HG03469 (cell line): ENCODE measurements at regions not wholly inside any gene's neighbourhood (a gene's known extent, or its start where the extent isn't known, plus 50 kb on each side); places are given as distances from the start of the nearest gene placed in this dataset.

Experiments
- ATAC-seq: cut with Tn5 transposase; IDR thresholded peaks from one replicate; pipeline ENCODE4 v1.9.1; 2021; ENCODE audit warnings: mild to moderate bottlenecking, moderate library complexity, moderate number of reproducible peaks; ENCODE audit not compliant: unreplicated experiment

DNA sequence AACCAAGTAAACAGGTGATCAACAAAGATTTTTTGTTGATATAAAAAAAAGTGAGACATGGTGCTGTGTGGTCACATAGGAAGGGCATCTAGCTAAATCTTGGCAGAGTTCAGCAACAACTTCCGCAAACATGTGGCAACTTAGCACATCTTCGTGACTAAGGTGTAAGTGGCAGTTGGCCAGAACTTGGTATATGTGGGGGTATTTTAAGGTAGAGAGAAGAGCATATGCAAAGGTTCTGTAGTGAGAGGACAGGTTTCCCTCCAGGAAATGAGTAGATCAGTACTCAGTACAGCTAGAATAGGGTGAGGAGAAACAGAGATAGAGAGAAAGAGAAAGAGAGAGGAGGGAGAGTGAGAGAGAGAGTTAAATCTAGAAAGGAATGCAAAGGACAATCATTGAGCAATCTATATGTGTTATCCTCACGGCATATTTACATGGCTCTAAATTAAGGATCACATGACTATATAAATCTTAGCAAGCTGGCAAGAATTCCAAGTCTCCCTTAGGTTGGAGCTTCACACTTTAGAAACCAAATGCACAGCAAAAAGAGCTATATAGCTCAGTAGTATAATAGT, 227.7 kb upstream of the HMGA2 start:
- ATAC-seq: no peak

DNA sequence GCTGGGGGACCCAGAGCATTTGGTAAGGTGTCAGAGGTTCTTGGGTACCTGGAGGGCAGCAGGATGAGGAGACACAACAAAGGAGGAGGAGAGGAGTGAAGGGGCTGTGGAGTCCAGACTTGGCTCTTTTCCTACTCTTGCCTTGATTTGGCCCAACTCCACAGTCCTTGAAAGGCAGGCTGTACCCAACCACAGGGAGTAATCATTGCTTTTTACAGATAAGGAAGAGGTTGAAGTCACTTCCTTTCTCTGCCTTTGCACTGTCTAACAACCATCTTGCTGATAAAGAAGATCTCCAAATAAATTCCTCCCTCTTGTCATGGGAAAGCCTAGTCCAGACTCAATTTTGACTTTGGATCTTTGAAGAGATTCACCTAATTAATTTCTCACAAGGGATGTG, 226.8 kb upstream of the HMGA2 start:
- no peak for ATAC-seq

DNA sequence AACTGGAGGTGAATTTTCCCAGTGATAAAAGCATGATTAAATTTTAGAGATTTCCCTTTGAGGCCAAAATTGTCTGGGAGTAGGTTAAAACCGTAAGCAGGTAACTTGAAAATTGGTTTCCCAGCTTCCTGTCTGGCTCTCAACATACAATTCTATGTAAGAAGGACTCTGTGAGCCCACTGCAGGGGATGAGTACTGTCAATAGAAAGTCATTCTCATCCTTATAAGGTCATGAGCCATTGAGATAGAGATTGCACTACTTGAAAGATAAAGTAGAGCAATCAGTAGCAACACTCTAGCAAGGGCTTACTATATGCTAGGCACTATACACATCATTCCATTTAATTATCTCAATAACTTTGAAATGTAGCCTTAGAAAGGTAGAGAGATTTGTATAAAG, 225.6 kb upstream of the HMGA2 start:
- no peak for ATAC-seq

DNA sequence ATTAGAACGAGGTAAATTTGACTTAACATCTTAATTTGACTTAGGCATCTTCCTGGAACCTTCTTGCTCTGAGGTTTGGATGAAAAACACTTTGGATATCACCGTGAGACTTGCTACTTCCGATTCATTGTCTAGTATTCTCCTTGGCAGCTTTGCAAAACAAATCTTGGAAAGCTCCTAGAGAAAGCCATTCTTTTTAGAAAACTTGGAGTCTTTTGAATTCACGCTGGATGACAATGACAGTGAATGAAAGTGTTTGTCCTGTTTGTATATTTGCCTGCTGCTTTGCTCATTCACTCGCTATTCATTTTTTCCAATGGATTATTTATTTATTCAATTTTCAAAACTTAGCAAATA, 222.1 kb upstream of the HMGA2 start:
- ATAC-seq: no peak

DNA sequence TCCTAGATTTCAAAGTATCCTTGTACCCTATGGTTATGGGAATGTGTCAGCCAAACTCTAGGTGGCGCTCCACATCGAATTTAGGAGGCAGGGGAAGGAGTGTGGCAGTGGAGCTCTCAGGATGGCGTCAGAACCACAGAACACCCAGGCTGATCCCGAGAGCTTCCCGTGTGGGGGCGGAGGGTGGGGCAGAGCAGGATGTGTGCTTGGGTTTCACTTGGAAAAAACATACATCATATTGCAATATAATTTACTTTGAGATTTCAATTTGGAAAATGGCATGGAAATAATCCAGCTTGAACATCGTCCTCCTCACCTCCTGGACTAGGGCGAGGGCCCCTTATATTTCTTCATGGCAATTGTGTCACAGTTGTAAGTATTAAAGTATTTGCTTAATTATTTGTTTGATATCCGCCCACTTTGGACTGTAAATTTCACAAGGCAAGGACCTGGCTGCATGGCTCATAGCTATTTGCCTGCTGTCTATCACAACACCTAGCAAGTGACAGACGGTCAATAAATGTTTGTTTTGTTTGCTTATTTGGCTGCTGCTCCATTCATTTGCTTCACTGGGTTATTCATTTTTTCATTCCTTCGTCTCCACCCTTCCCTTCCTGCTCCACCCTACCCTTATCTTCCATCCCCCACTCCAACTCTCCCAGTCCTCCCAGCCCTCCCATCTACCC, 221.5 kb upstream of the HMGA2 start:
- ATAC-seq: no peak

DNA sequence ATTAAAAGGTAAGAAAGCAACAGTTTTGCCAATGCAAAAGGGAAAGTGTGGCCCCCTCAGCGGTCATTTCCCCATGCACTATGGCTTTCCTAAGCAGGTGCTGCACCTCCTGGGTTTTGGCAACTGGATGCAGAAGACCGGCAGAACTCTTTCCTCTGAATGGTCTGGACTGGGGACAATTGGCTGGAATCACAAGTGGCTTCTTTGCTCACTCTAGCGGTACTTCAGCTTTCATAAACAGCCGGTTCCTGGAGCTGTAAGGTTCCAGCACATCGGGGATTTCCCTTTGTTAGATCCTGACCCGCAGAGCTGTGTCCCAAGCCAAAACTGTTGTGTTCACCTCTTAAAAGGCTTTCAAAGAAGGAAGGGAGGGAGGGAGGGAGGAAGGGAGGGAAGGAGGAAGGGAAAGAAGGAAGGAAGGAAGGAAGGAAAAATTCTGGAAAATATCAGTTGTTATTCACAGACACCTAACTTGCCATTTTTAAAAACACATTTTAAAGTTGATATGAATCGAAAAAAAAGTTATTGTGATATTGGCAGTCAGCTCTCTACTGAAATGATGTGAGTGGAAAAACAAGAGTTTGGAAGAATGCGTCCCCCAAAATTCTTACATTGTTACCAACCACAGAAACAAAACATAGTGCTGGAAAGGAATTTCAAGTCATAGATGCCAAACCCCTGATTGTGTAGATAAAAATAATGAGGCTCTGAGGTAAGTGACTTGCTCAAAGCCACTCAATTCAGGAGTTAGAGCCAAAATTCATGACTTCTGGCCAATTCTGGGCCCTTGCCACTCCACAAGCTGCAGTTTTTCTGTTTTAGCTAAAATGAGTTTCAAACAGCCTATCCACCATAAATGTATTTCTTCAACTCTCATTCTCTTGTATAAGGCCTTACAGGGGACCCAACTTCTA, 220.6 kb upstream of the HMGA2 start:
- ATAC-seq: no peak

DNA sequence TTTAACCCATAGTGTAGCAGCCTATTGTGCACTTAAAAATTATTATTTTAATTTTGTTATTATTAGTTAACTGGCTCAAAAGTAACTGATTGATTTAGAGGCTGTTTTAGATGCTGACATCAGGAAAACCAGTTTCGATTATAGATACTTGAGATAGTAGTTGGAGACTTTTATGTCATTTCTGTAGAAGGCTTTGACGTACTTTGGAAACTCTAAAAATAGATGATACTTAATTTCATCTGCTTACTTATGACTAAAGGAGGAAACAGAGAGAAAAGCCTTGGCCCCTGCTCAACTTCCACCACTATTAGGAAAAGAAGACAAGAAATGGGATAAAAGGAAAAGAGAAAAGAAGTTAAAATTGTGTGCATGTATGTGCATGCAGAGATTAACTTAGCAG, 219.3 kb upstream of the HMGA2 start:
- ATAC-seq: no peak

DNA sequence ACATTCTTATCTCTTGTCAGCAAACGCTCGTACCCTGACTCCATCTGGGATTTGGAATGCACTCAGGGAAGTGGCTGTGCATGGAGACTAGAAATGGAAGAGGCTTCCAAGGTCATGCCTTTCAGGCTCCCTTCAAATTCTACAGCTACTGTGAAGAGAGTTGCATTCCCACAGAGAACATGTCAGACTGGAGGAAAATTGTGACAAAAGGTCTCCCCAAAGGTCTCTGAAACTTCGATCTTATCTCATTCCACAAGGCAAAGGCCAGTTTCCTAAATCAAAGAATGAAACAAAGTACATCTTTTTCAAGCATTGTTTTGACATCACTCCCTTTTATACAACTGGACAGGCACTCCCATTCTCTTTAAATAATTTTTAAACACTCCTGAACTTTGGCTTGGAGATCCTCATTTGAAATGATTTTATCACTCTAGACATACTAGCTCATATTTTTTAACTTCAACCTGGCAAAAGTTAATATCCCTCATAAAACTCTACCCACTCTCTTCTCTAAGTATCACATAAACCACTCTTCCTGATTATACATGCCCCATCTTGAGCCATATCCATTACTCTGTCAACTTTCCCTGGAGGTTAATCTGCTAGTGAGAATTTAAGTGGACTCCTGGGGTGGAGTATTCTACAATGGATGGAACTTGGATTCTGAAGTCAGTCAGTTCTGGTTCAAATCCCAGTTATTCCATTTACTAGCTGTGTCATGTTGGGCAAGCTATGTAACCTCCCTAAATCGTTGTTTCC, 218.1 kb upstream of the HMGA2 start:
- no peak for ATAC-seq

DNA sequence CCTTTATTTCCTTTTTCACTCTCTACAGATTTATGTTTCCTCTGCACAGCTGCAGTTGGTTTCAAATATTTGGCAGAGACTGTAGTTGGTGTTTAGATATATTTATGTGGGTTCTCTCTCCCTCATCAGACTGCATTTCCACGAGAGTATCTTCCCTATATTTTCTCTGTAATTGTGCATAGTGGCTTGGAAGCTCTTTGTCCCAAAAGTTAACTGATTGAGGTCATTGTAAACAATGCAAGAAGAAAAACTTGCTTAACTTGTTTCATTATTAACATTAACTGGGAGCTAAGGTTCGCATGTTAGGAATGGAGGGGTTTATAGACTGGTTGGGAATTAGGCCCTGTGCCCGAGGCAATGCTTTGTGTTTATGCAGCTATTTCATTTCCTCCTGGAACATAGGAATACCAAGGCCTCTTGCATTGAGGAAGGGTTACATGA, 216.9 kb upstream of the HMGA2 start:
- ATAC-seq: no peak

DNA sequence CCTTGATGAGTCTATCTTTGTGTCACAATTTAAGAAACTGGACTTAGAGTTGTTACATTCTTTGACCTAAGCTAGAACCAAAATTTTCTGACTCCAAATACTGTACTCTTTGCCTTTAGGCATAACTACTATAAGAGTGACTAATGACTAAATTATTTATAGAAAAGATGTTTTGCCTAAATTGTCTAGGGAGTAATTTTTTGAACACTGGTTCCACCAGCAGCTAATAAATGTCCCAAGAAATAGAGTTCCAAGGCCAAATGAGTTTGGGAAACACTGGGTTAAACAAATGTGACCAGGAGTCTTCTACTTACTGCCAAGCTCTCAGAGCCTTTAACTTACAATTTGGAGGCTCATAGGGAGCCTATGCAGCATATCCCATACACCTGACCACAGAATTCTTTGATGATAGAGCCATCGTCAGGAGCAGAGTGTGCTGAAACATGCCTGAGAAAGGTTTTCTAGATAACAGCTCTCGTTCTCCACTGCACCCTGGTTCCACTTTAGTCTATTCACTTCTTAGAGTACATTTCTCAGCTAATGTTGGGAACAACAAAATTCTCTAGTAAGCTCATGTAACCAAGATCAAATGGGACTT, 215.9 kb upstream of the HMGA2 start:
- ATAC-seq: no peak

DNA sequence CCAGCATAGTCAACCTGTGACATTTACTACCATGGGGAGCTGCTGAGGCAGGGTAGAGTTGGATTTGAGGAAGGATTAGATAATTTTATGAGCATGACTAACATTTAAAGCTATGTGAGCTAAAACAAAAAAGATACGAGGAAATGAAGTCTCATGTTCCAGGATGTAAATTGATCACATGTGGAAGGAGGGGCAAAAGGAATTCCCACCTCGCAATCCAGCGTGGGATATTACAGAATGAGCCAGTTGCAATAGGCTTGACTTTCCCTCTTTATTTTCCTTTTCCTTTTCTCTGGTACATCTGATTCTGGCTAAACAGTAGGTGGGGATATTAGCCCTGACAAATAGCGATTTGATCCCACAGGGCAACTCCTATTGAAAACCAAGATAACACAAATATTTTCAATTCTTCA, 214.9 kb upstream of the HMGA2 start:
- no peak for ATAC-seq

DNA sequence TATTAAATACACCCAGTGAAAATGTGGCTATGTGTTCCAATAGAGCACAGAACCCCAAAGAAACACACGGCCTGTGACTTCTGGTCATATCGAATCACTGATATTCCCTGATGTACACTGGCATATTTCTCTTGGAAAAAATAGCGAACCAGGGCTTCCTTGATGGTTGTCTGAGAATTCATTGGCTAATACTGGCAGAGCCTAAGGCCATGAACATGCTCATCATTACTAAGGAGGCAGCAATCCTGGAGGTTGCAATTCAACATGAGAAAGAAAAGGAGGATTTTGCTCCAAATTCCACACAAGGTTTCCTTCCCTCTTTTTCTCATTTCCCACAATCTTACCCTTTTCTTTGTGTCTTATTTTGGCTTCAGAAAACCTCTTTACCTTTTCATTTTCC, 212.9 kb upstream of the HMGA2 start:
- no peak for ATAC-seq

DNA sequence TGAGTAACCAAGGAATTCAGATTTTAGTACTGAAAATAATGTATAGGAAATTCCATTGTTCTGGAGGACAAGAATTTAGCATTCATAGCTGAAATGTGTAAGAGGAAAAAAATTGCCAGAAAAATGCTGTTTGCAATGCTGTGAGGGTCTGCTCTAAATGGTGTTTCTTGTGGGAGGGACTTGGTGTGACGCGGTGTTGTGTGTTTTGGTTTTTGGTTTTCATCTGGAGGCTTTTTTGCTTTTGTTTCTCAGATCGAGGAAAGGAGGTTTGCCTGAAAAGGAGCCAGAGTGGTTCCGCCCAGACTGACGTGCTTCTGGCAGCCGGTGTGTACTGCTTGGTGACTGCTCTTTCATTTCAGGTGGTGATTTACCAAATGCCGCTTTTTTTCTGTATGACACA, 211.8 kb upstream of the HMGA2 start:
- no peak for ATAC-seq

DNA sequence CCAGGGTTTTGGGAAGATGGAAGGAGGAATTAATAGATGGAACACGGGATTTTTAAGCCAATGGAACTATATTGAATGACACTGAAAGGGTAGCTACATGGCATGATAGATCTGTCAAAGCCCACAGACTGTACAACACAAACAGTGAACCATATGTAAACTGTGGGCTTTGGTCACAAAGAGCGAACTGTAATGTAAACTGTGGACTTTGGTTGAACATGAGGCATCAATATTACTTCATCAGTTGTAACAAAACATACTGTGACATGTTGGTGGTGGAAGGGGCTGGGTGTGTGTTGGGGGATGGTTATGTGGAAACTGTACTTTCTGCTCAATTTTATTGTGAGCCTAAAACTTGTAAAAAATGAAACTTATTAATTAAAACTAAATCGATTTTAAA, 210.6 kb upstream of the HMGA2 start:
- ATAC-seq: no peak

DNA sequence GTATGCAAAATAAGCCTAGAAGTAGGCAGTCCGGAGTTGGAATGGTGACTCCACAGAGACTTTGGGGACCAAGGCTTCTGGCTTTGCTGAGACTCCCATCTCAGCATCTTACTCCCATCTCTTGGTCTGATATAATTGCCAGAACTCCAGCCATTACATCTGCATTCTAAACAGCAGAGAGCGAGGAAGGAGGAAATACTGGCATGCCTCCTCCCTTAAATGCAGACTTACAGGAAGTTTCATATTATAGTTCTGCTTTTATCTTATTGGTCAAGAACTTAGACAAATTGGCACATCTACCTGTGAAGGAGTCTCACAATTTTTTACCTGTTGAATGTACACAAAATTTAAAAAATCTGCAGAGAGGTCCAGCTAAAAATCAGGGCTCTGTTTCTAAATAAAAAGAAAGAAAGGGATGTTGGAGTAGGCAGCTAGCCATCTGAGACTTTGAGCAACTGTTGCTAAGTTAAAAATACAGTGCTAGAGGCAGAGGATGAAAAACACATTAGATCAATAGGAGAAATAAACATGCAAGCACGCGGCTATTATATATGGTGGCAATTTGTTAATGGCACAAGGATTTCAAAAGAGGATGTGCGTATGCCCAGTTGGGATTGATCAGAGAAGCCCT, 209.9 kb upstream of the HMGA2 start:
- no peak for ATAC-seq

DNA sequence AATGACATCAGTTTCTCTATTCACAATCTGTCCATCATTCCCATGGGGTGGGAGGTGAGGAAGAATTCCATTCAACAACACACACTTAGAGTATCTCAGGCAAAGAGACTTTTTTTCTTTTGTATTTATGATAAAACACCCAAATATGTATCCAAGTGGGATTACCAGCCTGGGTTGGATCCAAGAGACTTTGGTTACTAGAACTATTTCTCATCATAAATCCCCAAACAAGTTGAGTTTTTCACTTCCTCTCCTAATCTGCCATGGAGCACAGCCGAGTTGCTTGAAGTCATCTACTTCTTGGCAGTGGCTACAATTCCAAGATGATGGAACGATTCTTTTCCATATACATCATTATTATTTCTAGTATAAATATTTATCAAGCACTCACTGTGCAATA, 209.2 kb upstream of the HMGA2 start:
- no peak for ATAC-seq

DNA sequence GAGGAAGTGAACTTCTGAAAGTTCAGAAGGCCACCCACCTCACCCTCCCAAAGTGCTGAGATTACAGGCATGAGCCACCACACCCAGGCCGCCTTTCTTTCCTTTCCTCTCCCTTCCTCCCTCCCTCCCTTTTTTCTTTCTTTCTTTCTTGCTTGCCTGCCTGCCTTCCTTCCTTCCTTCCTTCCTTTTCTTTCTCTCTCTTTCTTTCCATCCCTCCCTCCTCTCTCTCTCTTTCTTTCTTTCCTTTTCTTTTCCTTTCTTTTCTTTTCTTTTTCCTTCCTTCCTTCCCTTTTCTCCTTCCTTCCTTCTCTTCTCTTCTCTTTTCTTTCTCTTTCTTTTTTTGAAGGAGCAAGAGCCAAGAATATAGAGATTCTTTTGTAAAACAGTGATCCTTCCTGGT, 208.3 kb upstream of the HMGA2 start:
- ATAC-seq: no peak

DNA sequence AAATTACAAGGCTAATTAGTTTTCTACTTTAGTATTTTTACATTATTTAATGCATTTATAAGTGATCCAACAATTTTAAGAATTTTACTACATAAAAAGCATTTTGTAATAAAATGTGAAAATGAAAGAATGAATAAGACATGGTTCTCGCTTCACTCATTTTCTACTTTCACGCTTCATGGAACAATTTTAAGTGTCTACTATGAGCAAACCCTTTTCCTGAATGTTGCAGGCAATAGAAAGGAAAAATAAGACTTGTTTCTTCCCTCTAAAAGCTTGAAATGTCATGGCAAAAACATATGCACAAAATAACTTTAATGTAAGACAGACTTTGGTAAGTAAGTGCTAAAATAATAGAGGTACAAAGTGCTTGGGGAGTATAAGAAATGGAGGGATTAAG, 205.7 kb upstream of the HMGA2 start:
- ATAC-seq: no peak

DNA sequence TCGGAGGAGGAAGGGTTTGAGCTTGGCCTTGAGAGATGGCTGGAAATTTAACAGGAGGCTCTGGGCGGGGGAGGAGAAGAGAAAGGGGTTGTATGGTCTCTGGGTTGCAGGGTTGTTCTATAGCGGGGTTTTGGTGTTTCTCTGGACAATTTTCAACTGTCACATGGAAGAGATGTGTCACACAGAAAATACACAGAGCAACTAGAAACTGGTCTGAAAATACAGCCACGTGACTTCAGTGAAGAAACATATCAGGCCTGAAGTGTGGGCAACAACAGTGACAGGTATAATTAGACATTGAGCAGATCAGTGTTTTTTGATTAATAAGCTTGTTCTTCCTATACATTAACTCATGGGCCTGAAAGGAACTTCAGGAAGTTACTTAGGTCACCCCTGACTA, 205.3 kb upstream of the HMGA2 start:
- ATAC-seq: no peak

DNA sequence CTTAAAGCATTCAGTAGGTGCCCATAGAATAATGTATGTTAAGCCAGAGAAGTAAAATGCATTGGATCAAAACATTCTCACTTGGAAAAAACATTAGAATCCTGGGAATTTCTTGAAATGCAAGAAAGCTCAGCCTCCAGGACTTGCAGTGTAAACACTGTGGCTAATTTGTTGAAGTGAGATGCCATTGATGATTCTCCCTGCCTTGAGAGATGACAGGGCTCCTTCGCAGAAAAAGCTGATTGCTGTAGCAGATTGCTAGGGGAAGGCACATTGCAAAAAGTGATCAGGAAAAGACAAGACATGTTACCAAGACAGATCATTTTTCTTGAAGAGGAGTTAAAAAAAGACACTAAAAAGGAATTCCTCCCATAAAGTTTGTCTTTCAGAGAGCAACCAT, 204.2 kb upstream of the HMGA2 start:
- no peak for ATAC-seq

DNA sequence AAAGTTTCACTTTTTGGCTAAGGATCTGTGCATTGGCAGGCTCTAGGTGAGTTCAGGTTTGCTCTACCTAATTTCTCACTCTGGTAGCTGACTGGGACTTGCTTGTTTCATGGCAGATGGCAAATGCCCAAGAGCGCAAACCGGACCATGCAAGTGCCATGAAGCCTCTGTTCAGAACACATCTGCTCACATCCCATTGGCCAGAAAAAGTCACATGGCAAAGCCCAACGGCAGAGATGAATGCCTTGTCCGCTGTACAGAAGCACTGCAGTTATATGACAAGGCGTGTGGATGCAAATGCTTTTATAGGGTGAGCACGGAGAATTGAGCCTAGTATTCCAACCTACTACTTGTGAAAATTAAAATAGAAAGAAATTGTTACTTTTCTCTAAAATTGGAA, 202.2 kb upstream of the HMGA2 start:
- ATAC-seq: no peak
